GM21423 (cell line): ENCODE measurements at regions not wholly inside any gene's neighbourhood (a gene's known extent, or its start where the extent isn't known, plus 50 kb on each side); places are given as distances from the start of the nearest gene placed in this dataset.
"Not testable (repeated sequence)": the region's sequence is repeated elsewhere in the genome, so short reads cannot be mapped to it uniquely, and the experiment has no call there.

Source experiments
- ATAC-seq: cut with Tn5 transposase; IDR thresholded peaks from one replicate; pipeline ENCODE4 v1.9.1; 2021; ENCODE audit warnings: mild to moderate bottlenecking, moderate library complexity; ENCODE audit not compliant: unreplicated experiment

- ATAC-seq = no peak
These were observed 205.7 kb downstream of the TANC2 start for GRCh38 chr17:63171428-63172393.

- no peak for ATAC-seq
These were observed 207.4 kb downstream of the TANC2 start for GRCh38 chr17:63173450-63173849.

- ATAC-seq = no peak
These were observed 207.9 kb downstream of the TANC2 start for GRCh38 chr17:63173903-63174302.

DNA sequence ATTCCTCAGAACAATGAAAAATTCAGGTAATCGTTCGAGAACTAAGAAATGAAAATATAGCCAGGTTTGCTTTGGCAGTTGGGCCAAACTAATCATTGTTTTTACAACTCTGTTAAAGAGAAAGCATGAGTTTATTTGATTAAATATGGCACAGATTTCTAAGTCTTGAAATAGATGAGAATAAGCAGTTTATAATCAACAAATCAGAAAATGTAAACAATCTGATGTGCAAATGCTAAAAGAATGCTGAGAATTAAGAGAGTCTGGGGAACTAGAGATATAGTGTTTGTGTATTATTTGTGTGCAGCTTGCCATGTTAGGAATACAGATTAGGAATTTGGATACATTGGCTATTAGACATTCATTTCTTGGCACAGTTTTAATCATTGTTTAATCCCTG lies 212.5 kb downstream of the TANC2 start:
- no peak for ATAC-seq

GRCh38 chr17:63181856-63182255 lies 215.8 kb downstream of the TANC2 start:
- ATAC-seq = no peak

DNA sequence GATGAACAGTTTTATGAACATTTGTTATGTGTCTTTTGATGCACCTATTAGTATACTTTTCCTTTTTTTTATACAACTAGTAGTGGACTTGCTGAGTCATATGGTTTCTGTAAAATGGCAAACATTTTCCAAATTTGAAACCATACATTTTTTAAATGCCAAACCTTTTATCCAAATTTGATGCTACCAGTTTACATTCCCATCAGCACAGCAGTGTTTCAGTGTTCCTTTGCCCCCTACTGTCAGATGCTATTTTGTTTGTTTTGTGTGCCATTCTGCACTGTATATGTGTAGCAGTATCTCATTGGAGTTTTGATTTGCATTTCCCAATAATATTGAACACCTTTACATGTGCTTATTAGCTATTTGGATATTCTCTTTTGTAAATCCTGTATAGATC lies 219.4 kb downstream of the TANC2 start:
- ATAC-seq = no peak

GRCh38 chr17:63189082-63189481 lies 223.0 kb downstream of the TANC2 start:
- no peak for ATAC-seq

GRCh38 chr17:63189930-63190329 lies 223.9 kb downstream of the TANC2 start:
- no peak for ATAC-seq

GRCh38 chr17:63190821-63191370 lies 224.9 kb downstream of the TANC2 start:
- ATAC-seq = no peak

DNA sequence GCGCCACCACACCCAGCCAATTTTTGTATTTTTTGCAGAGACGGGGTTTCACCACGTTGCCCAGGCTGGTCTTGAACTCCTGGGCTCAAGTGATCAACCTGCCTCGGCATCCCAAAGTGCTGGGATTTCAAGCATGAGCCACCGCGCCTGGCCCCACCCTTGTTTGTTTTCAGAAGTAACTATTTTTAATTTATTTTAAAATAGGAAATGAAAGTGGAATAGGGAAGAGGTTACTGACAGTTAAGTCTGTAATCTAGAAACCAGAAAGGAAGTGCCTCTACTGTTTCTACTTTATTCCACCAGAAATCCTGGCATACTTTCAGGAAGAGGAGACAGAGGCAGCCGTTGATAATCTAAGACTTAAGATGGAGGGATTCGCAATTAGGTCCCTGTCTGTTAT lies 225.6 kb downstream of the TANC2 start:
- no peak for ATAC-seq

- no peak for ATAC-seq
These were observed 227.8 kb downstream of the TANC2 start for GRCh38 chr17:63193827-63194226.

GRCh38 chr17:63196772-63197335 lies 230.8 kb downstream of the TANC2 start:
- no peak for ATAC-seq

DNA sequence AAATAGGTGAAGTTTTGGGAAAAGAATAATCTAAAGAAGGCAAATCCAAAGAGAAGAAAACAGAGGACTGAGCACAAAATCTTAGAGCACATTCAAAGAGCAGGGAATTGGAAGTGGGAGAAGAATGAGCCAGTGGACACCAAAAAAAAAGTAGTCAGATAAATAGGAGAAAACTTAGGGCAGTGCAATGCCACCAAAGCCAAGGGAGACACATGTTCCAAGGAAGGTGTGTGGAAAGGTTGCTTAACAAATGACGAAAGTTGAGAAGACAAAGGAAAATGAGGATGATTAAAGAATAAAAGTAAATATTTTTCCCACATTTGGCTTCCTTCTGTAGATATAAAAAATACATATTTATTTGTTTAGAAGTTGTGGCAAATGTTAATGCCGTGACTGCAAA lies 237.6 kb downstream of the TANC2 start:
- ATAC-seq = no peak

DNA sequence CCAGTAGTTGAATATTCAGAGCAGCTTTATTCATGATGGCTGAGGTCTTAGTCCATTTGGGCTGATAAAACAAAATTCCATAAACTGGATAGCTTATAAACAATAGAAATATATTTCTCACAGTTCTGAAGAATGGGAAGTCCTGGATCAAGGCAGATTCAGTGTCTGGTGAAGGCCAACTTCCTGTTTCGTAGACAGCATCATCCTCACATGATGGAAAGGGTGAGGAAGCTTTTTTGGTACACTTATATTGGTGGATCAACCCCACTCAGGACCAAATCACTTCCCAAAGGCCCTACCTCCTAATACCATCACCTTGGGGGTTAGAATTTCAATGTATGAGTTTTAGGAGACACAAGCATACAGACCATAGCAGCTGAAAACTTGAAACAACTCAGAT lies 224.2 kb downstream of the CYB561 start:
- no peak for ATAC-seq

GRCh38 chr17:63222655-63223054 lies 223.5 kb downstream of the CYB561 start:
- ATAC-seq = no peak

DNA sequence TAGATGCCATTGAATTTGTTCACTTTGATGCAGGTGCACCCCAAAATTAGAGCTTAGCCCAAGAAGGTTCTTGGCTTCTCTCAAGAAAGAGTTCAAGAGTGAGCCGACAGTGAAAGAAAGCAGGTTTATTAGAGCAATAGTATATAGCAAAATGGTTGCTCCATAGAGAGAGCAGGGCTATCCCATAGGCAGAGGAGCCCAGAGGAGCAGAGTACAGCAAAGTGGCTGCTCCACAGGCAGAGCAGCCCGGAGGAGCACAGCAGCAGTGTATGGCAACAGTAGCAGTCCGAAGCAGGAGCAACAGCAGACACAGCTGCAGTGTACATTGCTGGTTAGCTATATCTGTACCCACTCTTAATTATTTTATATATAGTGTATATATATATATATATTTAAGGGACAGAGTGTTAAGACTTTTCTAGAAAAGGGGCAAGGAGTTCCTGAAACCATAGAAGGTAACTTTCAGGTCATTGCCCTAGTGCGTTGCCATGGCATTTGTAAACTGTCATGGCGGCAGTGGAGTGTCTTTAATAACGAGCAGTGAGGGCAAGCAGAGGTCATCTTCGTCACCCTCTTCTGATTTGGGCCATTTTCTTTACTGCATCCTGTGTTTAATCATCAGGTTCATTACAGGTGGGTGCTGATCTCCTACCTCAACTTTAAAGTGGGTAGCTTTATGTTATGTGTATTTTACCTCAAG lies 222.7 kb downstream of the CYB561 start:
- ATAC-seq = no peak

- no peak for ATAC-seq
These were observed 221.5 kb downstream of the CYB561 start for GRCh38 chr17:63224644-63225043.

DNA sequence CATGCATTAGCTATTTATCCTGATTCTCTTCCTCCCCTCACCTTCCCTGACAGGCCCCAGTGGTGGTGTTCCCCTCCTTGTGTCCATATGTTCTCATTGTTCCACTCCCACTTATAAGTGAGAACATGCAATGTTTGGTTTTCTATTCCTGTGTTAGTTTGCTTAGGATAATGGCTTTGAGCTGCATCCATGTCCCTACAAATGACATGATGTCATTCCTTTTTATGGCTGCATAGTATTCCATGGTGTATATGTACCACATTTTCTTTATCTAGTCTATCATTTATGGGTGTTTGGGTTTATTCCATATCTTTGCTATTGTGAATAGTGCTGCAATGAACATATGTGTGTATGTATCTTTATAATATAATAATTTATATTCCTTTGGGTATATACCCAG lies 219.4 kb downstream of the CYB561 start:
- not testable (repeated sequence) for ATAC-seq

DNA sequence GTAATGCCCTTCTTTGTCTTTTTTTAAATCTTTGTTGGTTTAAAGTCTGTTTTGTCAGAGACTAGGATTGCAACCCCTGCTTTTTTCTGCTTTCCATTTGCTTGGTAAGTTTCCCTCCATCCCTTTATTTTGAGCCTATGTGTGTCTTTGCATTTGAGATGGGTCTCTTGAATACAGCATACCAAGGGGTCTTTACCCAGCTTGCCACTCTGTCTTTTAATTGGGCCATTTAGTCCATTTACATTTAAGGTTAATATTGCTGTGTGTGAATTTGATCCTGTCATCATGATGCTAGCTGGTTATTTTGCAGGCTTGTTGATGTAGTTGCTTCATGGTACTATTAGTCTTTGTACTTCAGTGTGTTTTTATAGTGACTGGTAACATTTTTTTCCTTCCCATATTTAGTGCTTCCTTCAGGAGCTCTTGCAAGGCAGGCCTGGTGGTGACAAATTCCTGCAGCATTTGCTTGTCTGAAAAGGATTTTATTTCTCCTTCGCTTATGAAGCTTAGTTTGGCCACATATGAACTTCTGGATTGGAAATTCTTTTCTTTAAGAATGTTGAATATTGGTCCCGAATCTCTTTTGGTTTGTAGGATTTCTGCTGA lies 215.0 kb downstream of the CYB561 start:
- ATAC-seq = not testable (repeated sequence)

DNA sequence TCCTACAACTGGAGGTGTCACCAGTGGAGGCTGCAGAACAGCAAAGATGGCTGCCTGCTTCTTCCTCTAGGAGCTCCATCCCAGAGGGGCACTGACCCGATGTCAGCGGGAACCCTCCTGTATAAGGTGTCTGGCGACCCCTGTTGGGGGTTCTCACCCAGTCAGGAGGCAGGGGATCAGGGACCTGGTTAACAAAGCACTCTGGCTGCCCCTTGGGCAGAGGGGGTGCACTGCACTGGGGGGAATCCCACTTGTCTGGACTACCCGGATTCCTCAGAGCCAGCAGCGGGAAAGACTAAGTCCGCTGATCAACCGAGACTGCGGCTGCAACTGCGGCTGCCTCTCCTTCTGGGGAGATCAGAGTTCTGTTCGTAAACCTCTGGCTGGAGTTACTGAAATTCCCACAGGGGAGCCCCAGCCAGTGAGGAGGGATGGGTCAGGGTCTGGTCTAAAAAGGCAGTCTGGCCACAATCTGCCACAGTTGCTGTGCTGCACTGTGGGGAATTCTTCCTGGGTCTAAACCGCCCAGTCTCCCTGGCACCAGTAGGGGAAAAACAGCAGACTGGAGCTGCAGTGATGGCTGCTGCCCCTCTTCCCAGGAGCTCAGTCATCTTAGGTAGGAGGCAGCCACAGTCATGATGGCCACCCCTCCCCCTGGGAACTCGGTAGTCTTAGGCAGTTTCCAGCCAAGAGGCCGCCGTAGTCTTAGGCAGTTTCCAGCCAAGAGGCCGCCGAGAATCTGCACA lies 213.4 kb downstream of the CYB561 start:
- no peak for ATAC-seq
